ENCODE measurements at regions not wholly inside any gene's neighbourhood (a gene's known extent, or its start where the extent isn't known, plus 50 kb on each side); places are given as distances from the start of the nearest gene placed in this dataset.

DNA sequence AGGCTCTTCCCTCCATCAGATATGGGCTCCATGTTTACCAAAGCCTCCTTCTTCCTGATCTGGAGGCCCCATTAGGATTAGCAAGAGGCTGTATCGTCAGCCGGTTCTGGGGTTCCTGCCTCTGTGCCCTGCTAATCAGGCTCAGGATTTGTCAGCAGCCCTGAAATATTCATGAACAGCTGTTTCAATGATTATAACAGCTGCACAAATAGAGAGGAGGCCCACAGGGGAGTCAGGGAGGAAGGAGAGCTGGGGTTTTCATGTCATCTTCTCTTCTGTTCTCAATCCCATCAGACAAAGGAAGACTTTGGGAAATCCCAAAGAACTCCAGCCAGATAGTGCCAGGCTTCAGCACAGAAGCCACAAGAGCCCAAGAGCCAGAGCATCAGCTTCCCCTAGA, 72.3 kb upstream of the MMP2 start:
- Histone ChIP-seq H3K9me2 (no peaks in the 10 kb centered on the region), H3K4me3 (ENCODE audit: low read depth in 2 of 2, low read length in 1 of 2) (no peak overlapping the region), H3K4me2 (no peak overlapping the region), H3K79me2 (ENCODE audit: insufficient read depth) (no peaks in the 10 kb centered on the region), H3K9me3 (no peaks in the 10 kb centered on the region), H3F3A (replicated peaks; ENCODE audit: insufficient read depth) (no peaks in the 10 kb centered on the region), H3K4me1 (ENCODE audit: control insufficient read depth in 1 of 2, insufficient read depth in 2 of 2, low read depth in 1 of 2, low read length in 1 of 2) (no peaks in the 10 kb centered on the region), H3K27me3 (ENCODE audit: insufficient read depth) (no peaks in the 10 kb centered on the region), H3K9ac (no peak overlapping the region), H2AFZ (ENCODE audit: low read depth) (no peak overlapping the region), H3K36me3 (replicated peaks in 1 of 2; ENCODE audit: control insufficient read depth in 1 of 2, insufficient read depth in 2 of 2, low read length in 1 of 2) (no peaks in the 10 kb centered on the region), H3K27ac (ENCODE audit: low read depth in 2 of 2, low read length in 1 of 2) (no peak overlapping the region), H4K20me1 (ENCODE audit: insufficient read depth) (no peaks in the 10 kb centered on the region)
- ChIA-PET CTCF (interaction anchor here (0.6 kb wide), 1 partner anchor 296 kb away, joined by 3 read pairs; no protein-coding TSS in a partner anchor), POLR2A (no interaction called here)
- no peak for DNase-seq
- 48% methylated on average over 2 of the region's 2 CpGs for WGBS (ENCODE audit: low lambda C conversion rate)
- TF ChIP-seq SIN3A (IDR thresholded peaks at IDR 0.05; ENCODE audit: borderline replicate concordance, low read depth, low read length) (no peak), EP300 (IDR thresholded peaks at IDR 0.05; ENCODE audit: borderline replicate concordance in 1 of 2, low read depth in 1 of 2, low read length in 1 of 2) (no peak), POLR2AphosphoS5 (IDR thresholded peaks at IDR 0.05; ENCODE audit: low read depth, low read length) (no peak), MXI1 (IDR thresholded peaks at IDR 0.05; ENCODE audit: low read depth, low read length) (no peak), CHD2 (IDR thresholded peaks at IDR 0.05; ENCODE audit: low read length, partially characterized antibody) (no peak), RXRA (IDR thresholded peaks at IDR 0.05; ENCODE audit: borderline replicate concordance, low read depth) (no peak), RAD21 (IDR thresholded peaks at IDR 0.05; ENCODE audit: low read length) (no peak), EZH2phosphoT487 (IDR thresholded peaks at IDR 0.05; ENCODE audit: borderline replicate concordance, low read depth) (no peak), FOXJ3 (CRISPR knock-in tag; IDR thresholded peaks at IDR 0.05) (no peak)
- TF ChIP-seq, protein P1, sequence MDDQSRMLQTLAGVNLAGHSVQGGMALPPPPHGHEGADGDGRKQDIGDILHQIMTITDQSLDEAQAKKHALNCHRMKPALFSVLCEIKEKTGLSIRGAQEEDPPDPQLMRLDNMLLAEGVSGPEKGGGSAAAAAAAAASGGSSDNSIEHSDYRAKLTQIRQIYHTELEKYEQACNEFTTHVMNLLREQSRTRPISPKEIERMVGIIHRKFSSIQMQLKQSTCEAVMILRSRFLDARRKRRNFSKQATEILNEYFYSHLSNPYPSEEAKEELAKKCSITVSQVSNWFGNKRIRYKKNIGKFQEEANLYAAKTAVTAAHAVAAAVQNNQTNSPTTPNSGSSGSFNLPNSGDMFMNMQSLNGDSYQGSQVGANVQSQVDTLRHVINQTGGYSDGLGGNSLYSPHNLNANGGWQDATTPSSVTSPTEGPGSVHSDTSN (IDR thresholded peaks at IDR 0.05): no peak
- TF ChIP-seq, protein P2, sequence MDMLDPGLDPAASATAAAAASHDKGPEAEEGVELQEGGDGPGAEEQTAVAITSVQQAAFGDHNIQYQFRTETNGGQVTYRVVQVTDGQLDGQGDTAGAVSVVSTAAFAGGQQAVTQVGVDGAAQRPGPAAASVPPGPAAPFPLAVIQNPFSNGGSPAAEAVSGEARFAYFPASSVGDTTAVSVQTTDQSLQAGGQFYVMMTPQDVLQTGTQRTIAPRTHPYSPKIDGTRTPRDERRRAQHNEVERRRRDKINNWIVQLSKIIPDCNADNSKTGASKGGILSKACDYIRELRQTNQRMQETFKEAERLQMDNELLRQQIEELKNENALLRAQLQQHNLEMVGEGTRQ (IDR thresholded peaks at IDR 0.05; ENCODE audit: borderline replicate concordance, low read depth, low read length): no peak
- TF ChIP-seq, protein P3, sequence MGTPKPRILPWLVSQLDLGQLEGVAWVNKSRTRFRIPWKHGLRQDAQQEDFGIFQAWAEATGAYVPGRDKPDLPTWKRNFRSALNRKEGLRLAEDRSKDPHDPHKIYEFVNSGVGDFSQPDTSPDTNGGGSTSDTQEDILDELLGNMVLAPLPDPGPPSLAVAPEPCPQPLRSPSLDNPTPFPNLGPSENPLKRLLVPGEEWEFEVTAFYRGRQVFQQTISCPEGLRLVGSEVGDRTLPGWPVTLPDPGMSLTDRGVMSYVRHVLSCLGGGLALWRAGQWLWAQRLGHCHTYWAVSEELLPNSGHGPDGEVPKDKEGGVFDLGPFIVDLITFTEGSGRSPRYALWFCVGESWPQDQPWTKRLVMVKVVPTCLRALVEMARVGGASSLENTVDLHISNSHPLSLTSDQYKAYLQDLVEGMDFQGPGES (IDR thresholded peaks at IDR 0.05; ENCODE audit: low read depth, low read length): no peak
- TF ChIP-seq, protein P4, sequence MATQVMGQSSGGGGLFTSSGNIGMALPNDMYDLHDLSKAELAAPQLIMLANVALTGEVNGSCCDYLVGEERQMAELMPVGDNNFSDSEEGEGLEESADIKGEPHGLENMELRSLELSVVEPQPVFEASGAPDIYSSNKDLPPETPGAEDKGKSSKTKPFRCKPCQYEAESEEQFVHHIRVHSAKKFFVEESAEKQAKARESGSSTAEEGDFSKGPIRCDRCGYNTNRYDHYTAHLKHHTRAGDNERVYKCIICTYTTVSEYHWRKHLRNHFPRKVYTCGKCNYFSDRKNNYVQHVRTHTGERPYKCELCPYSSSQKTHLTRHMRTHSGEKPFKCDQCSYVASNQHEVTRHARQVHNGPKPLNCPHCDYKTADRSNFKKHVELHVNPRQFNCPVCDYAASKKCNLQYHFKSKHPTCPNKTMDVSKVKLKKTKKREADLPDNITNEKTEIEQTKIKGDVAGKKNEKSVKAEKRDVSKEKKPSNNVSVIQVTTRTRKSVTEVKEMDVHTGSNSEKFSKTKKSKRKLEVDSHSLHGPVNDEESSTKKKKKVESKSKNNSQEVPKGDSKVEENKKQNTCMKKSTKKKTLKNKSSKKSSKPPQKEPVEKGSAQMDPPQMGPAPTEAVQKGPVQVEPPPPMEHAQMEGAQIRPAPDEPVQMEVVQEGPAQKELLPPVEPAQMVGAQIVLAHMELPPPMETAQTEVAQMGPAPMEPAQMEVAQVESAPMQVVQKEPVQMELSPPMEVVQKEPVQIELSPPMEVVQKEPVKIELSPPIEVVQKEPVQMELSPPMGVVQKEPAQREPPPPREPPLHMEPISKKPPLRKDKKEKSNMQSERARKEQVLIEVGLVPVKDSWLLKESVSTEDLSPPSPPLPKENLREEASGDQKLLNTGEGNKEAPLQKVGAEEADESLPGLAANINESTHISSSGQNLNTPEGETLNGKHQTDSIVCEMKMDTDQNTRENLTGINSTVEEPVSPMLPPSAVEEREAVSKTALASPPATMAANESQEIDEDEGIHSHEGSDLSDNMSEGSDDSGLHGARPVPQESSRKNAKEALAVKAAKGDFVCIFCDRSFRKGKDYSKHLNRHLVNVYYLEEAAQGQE (IDR thresholded peaks at IDR 0.05; ENCODE audit: low read depth, low read length): no peak
- TF ChIP-seq, protein P5, sequence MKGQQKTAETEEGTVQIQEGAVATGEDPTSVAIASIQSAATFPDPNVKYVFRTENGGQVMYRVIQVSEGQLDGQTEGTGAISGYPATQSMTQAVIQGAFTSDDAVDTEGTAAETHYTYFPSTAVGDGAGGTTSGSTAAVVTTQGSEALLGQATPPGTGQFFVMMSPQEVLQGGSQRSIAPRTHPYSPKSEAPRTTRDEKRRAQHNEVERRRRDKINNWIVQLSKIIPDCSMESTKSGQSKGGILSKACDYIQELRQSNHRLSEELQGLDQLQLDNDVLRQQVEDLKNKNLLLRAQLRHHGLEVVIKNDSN (IDR thresholded peaks at IDR 0.05; ENCODE audit: borderline replicate concordance, low read depth): no peak
